ENCODE measurements at regions not wholly inside any gene's neighbourhood (a gene's known extent, or its start where the extent isn't known, plus 50 kb on each side); places are given as distances from the start of the nearest gene placed in this dataset.

DNA sequence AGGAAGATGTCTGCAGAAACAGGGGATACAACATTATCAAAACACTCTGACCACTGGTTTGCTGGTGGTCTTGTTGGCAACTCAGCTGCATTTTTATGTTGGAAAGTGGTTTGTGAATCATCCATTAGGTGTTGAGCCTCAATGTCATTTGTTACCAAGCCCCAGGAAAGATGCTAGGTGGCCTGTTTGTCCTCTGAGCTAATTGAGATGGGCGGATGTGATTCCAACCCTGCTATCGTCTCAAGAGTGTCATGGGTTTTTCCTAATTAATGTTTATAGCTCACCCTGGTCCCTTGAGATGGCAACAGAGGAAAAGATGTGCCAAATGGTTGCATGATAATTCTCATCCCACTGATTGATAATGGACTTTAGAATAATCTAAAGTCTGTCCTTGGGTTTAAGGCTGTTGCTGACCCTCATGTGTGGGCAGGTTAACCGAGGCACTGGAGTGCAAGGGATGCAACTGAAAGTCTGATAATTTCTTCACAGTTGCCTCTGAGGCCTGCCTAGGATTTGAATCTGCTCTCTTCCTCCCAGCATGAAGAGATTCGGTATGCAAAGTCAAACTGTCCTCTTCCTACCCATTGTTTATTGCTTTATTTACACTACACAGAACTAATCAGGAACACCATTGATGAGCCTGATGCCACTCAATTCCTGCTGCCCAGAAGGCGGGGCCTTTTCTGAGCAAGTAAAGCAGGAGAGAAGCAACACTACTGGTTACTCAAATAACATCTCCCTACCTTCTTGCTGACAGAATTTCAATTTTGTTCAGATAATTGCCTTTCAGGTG lies 166.2 kb upstream of the TBC1D5 start:
- no peak overlapping the region for H3K4me3 ChIP-seq (ENCODE audit: low read depth, low read length)
- TF ChIP-seq, protein P1, sequence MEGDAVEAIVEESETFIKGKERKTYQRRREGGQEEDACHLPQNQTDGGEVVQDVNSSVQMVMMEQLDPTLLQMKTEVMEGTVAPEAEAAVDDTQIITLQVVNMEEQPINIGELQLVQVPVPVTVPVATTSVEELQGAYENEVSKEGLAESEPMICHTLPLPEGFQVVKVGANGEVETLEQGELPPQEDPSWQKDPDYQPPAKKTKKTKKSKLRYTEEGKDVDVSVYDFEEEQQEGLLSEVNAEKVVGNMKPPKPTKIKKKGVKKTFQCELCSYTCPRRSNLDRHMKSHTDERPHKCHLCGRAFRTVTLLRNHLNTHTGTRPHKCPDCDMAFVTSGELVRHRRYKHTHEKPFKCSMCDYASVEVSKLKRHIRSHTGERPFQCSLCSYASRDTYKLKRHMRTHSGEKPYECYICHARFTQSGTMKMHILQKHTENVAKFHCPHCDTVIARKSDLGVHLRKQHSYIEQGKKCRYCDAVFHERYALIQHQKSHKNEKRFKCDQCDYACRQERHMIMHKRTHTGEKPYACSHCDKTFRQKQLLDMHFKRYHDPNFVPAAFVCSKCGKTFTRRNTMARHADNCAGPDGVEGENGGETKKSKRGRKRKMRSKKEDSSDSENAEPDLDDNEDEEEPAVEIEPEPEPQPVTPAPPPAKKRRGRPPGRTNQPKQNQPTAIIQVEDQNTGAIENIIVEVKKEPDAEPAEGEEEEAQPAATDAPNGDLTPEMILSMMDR (conservative IDR thresholded peaks at IDR 0.05; ENCODE audit: low read depth, low read length), result no peak

DNA sequence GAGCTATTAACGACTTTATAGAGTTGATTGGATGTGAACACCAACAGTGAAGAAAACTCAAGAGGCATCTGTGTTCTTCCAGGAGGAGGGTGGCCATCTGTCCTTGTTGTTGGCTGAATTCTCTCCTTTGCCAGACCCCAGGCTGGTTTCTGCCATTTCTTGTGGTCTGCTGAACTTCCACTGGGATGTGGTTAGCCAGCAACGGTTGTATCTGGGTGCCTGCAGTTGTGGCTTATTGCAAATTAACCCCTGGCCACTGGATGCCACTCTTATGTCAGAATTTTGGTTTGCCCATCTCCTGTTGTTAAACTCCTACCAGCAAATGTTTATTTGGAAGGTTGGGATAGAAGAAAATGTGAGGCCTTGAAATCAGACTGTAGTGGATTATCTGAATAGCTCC lies 163.6 kb upstream of the TBC1D5 start:
- TF ChIP-seq, protein P1 (conservative IDR thresholded peaks at IDR 0.05; ENCODE audit: low read depth, low read length), result no peak
- H3K4me3 ChIP-seq (ENCODE audit: low read depth, low read length), result no peak overlapping the region
- DNase-seq (ENCODE audit: low read depth), result peak; percentile 1

More for the DNA sequence above, 166.2 kb upstream of the TBC1D5 start:
- DNase-seq (ENCODE audit: low read depth), result no peak

DNA sequence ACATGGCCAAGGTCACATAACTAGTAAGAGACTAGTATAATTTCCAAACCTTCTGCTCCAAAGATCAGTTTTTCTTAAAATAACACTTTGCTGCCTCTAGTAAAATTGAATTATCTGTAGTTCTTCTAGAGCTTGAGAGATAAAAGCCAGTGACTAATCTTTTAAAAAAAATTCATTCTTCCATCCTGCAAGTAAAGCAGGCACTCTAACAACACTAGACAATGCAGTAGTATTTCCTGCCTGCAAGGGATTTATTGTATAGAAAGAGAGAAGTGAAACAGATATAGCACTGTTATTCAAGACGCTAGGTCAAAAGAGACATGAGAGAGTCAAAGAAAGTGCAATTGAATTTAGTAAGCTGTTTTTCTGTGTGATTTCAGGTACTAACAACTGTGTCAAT lies 159.5 kb upstream of the TBC1D5 start:
- DNase-seq (ENCODE audit: low read depth), result no peak
- H3K4me3 ChIP-seq (ENCODE audit: low read depth, low read length), result no peak overlapping the region
- TF ChIP-seq, protein P1 (conservative IDR thresholded peaks at IDR 0.05; ENCODE audit: low read depth, low read length), result no peak

DNA sequence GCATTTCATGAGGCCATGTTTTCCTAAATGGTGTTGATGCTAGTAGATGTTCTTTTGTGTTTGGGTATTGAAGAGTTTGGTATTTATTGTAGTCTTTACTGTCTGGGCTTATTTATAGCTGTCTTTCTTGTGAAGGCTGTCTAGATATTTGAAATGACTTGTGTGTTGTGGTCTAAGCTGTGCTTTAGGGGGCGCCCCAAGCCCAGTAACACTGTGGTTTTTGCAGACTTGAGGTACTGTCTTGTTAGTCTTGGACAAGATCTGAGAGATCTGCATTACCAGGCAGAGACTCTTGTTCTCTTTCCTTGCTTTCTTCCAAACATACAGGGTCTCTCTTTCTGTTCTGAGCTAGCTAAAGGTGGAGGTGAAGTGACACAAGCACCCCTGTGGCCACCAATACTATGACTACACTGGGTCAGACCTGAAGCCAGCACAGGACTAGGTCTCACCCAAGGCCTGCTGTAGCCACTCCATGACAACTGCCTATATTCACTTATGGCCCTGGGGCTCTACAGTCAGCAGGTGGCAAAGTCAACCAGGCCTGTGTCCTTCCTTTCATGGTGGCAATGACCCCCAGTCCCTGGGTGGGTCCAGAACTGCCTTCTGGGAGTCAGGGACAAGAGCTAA lies 152.1 kb upstream of the TBC1D5 start:
- TF ChIP-seq, protein P1 (conservative IDR thresholded peaks at IDR 0.05; ENCODE audit: low read depth, low read length), result peak; percentile 72

DNA sequence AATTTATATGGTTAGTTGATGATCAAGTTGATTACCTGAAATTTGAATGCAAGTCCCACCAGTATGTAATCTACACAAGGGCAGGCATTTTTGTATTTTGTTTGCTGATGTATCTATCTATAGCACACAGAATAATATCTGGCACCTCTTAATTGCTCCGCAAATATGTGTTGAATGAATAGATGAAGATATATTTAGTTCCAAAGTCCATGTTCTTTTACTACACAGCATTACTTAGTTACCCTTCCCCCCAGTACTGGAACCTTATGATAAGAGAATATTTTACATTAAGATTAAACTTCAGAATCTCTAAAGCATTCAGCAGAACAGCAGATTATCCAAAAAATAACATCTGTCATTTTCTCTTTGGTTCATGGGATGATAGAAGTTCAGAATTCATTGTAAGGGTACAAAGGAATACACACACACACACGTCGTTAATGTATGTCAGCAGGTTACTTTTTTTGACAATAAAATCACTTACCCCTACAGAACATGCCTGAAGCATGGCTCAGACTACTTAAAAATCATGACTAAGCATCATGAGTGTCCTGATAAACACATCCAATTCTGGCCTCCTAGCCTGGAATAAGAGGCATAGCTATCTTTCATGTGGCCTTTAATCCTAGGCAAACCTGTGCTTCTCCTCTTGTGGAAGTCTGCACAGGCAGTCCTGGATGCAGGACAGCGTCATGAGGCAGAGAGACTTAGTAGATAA lies 148.9 kb upstream of the TBC1D5 start:
- peak; percentile 2 for DNase-seq (ENCODE audit: low read depth)
- TF ChIP-seq, protein P1 (conservative IDR thresholded peaks at IDR 0.05; ENCODE audit: low read depth, low read length), result no peak
- H3K4me3 ChIP-seq (ENCODE audit: low read depth, low read length), result no peak overlapping the region

More for the DNA sequence above, 152.1 kb upstream of the TBC1D5 start:
- peak; percentile 80 for DNase-seq (ENCODE audit: low read depth)
- H3K4me3 ChIP-seq (ENCODE audit: low read depth, low read length), result no peak overlapping the region

DNA sequence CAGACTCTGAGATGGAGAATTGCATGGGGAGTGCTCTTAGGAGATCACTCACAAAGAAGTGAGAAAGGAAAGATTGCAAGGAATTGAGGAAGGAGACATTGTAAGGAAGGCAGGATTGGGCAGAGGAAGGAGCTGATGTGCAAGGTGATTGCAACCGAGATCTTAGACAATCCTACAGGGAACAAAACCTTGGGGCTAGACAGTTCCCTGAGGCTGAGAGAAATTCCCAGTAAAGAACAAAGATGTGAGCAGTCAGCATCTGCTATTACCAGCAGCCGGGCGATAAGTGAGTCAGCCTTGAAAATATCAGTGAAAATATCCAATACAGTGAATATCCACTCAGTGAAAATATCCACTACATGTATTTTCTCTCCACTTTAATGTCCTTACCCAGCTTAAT lies 143.6 kb upstream of the TBC1D5 start:
- no peak overlapping the region for H3K4me3 ChIP-seq (ENCODE audit: low read depth, low read length)
- no peak for DNase-seq (ENCODE audit: low read depth)
- TF ChIP-seq, protein P1 (conservative IDR thresholded peaks at IDR 0.05; ENCODE audit: low read depth, low read length), result no peak
